GM19397 (cell line): ENCODE measurements at regions not wholly inside any gene's neighbourhood (a gene's known extent, or its start where the extent isn't known, plus 50 kb on each side); places are given as distances from the start of the nearest gene placed in this dataset.

ENCODE experiments used
- ATAC-seq: cut with Tn5 transposase; IDR thresholded peaks from one replicate; pipeline ENCODE4 v1.9.1; 2021; ENCODE audit warnings: mild to moderate bottlenecking, moderate library complexity; ENCODE audit not compliant: unreplicated experiment

GRCh38 chr15:26477044-26477443 lies 295.8 kb downstream of the GABRB3 start:
- no peak for ATAC-seq

GRCh38 chr15:26475554-26475953 lies 297.3 kb downstream of the GABRB3 start:
- ATAC-seq: no peak

GRCh38 chr15:26472661-26473060 lies 300.2 kb downstream of the GABRB3 start:
- no peak for ATAC-seq

GRCh38 chr15:26461847-26462608 lies 310.8 kb downstream of the GABRB3 start:
- no peak for ATAC-seq

- no peak for ATAC-seq
These were observed 312.7 kb downstream of the GABRB3 start for GRCh38 chr15:26460165-26460564.

GRCh38 chr15:26455828-26456227 lies 317.0 kb downstream of the GABRB3 start:
- no peak for ATAC-seq

- ATAC-seq: no peak
These were observed 319.0 kb downstream of the GABRB3 start for GRCh38 chr15:26453914-26454313.

GRCh38 chr15:26451995-26452394 lies 320.9 kb downstream of the GABRB3 start:
- ATAC-seq: no peak

- no peak for ATAC-seq
These were observed 323.6 kb downstream of the GABRB3 start for GRCh38 chr15:26449291-26449690.

- ATAC-seq: no peak
These were observed 329.5 kb downstream of the GABRB3 start for GRCh38 chr15:26443321-26443720.

GRCh38 chr15:26442680-26443079 lies 330.2 kb downstream of the GABRB3 start:
- ATAC-seq: no peak

- no peak for ATAC-seq
These were observed 333.2 kb downstream of the GABRB3 start for GRCh38 chr15:26439681-26440080.

- no peak for ATAC-seq
These were observed 334.1 kb downstream of the GABRB3 start for GRCh38 chr15:26438718-26439117.

GRCh38 chr15:26438316-26438715 lies 334.6 kb downstream of the GABRB3 start:
- no peak for ATAC-seq

GRCh38 chr15:26433818-26434217 lies 339.0 kb downstream of the GABRB3 start:
- ATAC-seq: no peak

GRCh38 chr15:26433060-26433459 lies 339.8 kb downstream of the GABRB3 start:
- ATAC-seq: no peak

GRCh38 chr15:26421065-26421464 lies 351.8 kb downstream of the GABRB3 start:
- no peak for ATAC-seq

GRCh38 chr15:26395624-26396023 lies 377.2 kb downstream of the GABRB3 start:
- no peak for ATAC-seq

- ATAC-seq: no peak
These were observed 378.1 kb downstream of the GABRB3 start for GRCh38 chr15:26394801-26395200.

GRCh38 chr15:26392956-26393355 lies 379.9 kb downstream of the GABRB3 start:
- no peak for ATAC-seq

- no peak for ATAC-seq
These were observed 381.2 kb downstream of the GABRB3 start for GRCh38 chr15:26391567-26392194.

GRCh38 chr15:26382444-26383072 lies 390.3 kb downstream of the GABRB3 start:
- ATAC-seq: no peak
